Activated CD4-positive, CD25-positive, alpha-beta regulatory T cell treated with anti-CD3 and anti-CD28 coated beads, Interleukin-2, amount 50 U/mL, for 16 hours (primary cell): ENCODE measurements at regions not wholly inside any gene's neighbourhood (a gene's known extent, or its start where the extent isn't known, plus 50 kb on each side); places are given as distances from the start of the nearest gene placed in this dataset.
"Not testable (repeated sequence)": the region's sequence is repeated elsewhere in the genome, so short reads cannot be mapped to it uniquely, and the experiment has no call there.

ENCODE experiments used
- DNase-seq: peaks from one replicate; pipeline ENCODE4 v3.0.0-alpha.2; 2020; ENCODE audit warnings: low read depth, low spot score

- no peak for DNase-seq
Measured at GRCh38 chr22:19661156-19661555, 53.1 kb upstream of the SEPTIN5 start.

- not testable (repeated sequence) for DNase-seq
Measured at GRCh38 chr22:19662049-19662684, 52.1 kb upstream of the SEPTIN5 start.

DNA sequence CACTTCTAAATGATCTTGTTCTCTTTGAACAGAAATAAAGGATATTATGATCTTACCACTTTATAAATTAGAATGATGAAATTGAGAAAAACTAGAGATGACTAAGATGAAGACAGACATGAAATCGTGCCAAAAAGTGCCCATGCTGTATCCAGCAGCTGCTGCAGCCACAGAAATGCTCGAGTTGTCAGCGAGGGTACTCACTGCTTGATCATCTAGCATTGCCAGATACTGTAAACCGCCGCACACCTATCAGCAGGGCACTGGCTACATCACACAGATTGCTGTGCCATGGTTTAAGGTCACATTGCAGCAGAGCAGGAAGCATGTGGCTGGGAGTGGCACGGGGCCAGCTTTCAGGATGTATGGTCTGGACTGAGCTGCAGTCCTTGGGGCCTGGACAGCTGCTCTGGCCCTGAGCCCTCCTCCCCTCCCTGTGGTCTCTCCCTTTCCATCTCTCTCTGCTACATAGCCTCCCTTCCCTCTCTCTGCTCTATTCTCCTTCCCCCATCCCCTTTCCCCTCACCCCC, 51.0 kb upstream of the SEPTIN5 start:
- DNase-seq: no peak

DNA sequence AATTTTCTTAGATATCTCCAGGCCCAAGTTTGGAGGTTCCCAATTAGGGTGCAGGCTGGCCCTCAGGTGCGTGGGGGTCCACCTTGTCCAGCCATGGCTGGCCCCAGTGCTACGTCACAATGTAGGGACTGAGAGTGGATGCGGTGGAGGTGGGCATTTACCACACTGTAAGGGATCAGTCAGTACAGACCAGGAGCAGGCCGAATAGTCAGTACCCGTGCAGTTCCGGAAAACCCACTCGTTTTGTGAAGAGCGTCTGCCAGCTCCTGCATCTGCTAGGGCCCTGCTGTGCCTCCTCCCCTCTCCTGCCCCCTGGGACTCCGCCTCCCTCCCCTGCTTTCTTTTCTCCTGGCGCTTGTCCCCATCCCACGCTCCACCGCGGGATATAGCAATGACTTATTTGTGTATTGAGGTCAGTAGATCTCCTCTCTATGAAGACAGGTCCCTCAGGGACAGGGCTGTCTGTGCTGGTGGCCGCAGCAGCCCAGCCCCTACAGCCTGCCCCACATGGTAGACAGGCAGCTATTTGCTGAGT, 50.4 kb upstream of the SEPTIN5 start:
- DNase-seq: no peak

- DNase-seq: no peak
Measured at GRCh38 chr22:19664406-19664805, 49.9 kb upstream of the SEPTIN5 start.
